ENCODE measurements at regions not wholly inside any gene's neighbourhood (a gene's known extent, or its start where the extent isn't known, plus 50 kb on each side); places are given as distances from the start of the nearest gene placed in this dataset.
"Not testable (repeated sequence)": the region's sequence is repeated elsewhere in the genome, so short reads cannot be mapped to it uniquely, and the experiment has no call there.

DNA sequence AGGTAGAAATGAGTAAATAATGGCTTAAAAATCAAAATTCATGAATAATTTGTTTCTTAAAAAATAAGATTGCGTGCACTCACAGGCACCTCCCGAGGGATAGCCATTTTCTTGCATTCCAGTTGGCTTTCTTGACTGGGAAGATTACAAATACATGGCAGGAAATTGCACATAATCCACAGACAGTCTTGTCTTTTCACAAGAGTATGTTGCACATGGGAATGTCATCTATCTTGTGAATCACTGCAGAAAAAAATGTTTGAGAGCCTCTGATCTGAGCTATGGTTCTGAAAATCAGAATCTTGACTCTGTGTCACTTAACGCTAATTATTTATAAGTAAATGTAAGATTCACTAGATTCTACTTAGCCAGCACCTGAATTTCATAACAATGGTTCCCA is 74.1 kb upstream of the PRKG1 start:
- no peak for DNase-seq

DNA sequence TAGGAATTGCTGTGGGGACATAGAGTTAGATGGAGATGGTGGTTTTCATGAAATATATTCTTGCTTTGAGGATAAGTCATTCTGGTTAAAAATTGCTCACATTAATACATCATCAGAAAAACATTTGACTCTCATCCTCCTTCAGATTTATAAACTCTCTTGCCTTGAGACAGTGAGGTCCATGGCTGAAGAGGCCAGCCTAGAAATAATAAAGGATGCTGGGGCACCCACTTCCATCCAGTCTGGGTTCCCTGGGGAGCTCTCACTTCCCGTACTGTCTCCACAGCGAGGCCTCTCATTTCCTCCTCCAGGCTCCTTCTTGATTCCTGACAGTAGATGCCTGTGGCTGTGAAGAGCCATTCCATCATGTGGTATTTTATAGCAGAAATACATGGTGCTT is 73.3 kb upstream of the PRKG1 start:
- DNase-seq, result no peak

DNA sequence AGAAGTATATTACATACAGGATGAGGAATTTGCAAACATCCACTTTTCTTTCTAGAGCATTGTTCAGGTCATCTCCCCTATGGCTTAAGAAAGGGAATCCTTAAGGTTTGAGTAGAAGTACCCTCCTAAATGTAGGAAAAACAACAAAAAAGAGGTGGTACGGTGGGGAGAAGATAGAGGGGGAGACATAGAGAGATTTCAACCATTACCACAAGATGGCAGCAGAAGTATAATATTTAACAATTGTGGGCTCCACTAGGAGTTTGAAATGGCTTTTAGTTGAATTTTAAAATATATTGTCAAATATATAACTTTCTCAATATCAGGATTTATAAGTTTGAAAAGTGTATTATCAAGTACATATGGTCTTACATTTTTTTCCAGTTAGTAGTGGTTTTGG is 72.7 kb upstream of the PRKG1 start:
- DNase-seq, result no peak

DNA sequence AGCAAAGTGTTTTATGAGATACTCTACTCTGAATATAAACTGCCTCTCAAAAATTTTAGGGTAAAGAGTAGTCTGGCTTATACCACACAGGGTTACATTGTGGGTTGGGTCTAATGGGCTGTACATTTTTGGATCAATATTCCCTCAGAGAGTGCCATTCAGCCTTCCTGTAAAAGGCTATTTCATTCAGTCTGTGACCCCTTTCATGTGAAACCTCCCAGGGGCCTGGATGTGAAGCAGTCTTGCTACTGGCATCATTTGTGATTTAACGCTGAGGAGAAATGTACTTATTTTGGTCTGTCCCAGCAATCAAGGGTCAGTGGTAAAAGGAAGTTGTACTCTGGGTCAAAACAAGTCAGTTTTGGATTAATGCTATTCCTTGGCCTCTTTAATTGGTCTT is 71.8 kb upstream of the PRKG1 start:
- DNase-seq, result no peak

GRCh38 chr10:51004776-51005175 is 69.5 kb upstream of the PRKG1 start:
- no peak for DNase-seq

- DNase-seq, result no peak
Observed at GRCh38 chr10:51005551-51005950, 68.7 kb upstream of the PRKG1 start.

DNA sequence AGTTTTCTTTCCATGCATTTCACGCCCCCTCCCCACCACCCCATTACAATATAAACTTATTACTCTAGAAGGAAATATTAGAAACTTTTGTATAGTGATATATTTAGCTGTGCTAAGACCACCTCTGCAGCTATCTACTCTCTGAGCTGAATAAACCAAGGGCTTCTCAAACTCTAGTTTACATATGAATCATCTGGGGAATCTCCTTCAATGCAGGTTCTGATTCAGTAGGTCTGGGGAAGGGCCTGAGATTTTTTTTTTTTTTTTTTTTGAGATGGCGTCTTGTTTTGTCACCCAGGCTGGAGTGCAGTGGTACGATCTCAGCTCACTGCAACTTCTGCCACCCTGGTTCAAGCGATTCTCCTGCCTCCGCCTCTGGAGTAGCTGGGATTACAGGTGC is 67.6 kb upstream of the PRKG1 start:
- no peak for DNase-seq

DNA sequence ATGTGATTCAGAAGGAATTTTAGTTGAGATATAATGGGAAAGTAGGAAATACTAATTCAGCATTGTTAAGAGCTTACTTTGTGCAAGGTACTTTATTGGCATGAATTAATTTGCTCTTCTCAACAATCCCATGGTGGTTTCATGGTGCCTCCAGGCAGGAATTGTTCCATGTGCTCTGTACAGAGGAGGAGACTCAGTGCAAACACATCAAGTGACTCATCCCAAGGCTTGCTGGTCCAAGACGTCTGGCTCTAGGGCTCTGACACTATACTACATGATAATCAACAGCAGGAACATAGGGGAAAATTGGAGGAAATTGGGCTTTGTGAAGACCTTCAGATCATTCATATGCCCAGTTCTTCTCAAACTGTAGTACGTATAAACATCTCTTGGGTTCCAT is 66.5 kb upstream of the PRKG1 start:
- no peak for DNase-seq

DNA sequence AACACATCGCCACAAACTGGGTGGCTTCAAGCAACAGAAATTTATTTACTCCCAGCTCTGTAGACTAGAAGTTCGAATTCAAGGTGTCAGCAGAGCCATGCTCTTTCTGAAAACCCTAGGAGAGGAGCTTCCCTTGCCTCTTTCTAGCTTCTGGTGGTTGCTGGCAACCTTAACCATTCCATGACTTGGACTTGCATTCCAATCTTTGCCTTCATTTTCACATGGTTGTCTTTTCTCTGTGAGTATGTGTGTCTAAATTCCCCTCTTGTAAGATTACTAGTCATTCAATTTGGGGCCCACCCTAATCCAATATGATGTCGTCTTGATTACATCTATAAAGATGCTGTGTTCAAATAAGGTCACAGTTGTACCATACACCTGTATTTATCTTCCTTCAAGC is 65.9 kb upstream of the PRKG1 start:
- DNase-seq, result no peak

DNA sequence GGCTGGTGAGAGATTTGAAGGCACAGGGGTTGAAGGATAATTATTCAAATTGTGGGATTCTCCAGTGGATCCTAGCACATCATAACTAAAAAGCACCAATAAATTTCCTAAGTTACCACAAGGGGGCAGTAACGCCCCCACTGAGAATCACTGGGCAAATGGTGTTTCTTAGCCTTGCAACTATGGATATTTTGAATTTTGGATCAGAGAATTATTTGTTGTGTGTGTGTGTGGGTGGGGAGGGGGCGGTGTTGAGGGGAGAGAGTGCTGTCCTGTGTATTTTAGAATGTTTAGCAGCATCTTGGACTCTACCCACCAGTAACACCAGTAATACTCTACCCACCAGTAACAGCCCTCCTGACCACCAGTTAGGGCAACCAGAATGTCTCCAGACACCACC is 63.3 kb upstream of the PRKG1 start:
- no peak for DNase-seq

- DNase-seq, result no peak
Observed at GRCh38 chr10:51012073-51012472, 62.2 kb upstream of the PRKG1 start.

DNA sequence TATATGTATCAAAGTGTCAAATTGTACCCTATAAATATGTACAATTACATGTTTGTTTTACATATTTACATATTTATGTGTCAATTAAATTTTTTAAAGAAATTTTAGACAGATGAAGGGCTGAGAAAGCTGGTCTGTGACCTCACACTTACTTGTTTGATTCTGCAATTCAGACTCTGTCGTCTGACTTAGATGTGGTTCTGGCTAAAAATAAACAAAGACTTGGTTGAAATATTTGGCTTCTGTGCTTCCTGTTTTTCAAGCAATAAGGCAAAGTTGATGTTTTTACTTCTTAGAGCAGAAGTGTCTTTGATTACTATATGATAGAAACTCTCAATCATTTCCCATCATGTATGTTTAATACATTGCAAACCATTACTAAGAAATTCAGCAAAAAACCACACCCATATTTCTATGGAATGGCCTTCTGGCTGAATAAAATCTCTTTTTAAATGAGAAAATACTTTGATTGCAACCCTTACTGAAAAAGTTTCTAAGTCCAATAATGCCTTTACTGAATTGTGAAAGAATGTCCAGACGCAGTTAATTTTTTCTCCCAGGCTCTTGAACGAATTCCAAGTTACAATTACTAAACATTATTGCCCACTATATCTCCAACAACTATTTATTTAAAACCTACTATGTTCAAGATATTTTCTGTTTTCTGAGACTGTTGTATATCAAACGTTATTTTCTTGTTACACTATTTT is 59.5 kb upstream of the PRKG1 start:
- DNase-seq, result no peak

- not testable (repeated sequence) for DNase-seq
Observed at GRCh38 chr10:51015390-51015754, 58.9 kb upstream of the PRKG1 start.

DNA sequence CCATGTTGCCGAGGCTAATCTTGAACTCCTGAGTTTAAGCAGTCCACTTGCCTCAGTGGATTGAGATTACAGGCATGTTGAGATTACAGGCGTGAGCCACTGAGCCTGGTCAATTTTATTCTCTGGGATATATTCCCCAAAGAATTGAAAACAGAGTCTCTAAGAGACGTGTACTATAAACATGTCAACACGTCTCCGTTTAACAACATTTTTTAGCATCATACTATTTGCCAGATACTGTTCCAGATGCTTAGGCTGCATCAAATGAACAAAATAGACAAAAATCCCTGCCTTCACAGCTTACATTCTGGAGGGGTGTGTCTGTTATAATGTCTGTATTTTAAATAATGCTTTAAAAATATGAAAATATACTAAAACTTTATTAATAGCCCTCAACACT is 54.1 kb upstream of the PRKG1 start:
- DNase-seq, result no peak

- no peak for DNase-seq
Observed at GRCh38 chr10:51022933-51023585, 51.2 kb upstream of the PRKG1 start.

DNA sequence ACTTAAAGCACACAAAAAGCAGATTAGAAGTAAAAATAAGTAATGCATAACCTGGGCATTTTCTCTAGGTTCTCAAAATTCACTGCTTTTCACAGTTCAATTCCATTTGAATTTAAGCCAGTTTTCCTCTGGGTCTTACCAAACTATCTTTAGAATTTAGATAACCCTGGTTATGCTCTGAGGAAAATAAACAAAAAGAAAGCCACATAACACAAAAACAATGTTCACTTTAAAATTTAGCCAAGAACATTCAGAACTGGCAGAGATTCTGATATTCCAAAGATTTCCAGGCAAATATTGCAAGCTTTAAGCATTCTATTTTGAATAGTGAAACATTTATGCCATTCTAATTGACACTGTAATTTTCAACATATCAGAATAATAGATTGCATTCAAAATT is 50.7 kb upstream of the PRKG1 start:
- no peak for DNase-seq

All from NCI-H1436 (cell line).